Pancreas (tissue), 10 donors: ENCODE measurements at regions not wholly inside any gene's neighbourhood (a gene's known extent, or its start where the extent isn't known, plus 50 kb on each side); places are given as distances from the start of the nearest gene placed in this dataset.

Source experiments
- ATAC-seq, 4 donors: fragments of 200-7000 bp; cut with Tn5 transposase; one replicate each; pipeline versions ENCODE4 v1.8.0 to v1.9.1; 2020; ENCODE audit warnings: mild to moderate bottlenecking in 4 of 4, moderate library complexity in 4 of 4
- DNase-seq, 6 donors: peaks; one replicate each; pipeline ENCODE4 v3.0.0-alpha.2; 2020
- FAIRE-seq: peaks from 2 replicates; lab custom pipeline; 2012; peaks lifted over from hg19 to GRCh38; lab: Jason Lieb, UNC
- H3K27ac ChIP-seq, 4 donors: fragments of 200-600 bp; sonication (generic); 1 replicate in 3 of 4; 2 replicates in 1 of 4; pipeline versions ENCODE4 v1.5.0 to v1.8.0; 2020
- H3K27me3 ChIP-seq, 4 donors: fragments of 200-600 bp; one replicate each; pipeline ENCODE4 v1.8.0; 2021
- H3K36me3 ChIP-seq, 3 donors: fragments of 200-600 bp; sonication (generic) in 1 of 3; one replicate each; pipeline versions ENCODE4 v1.5.0 to v1.8.0; 2020 to 2021
- H3K4me1 ChIP-seq, 3 donors: fragments of 200-600 bp; one replicate each; pipeline ENCODE4 v1.8.0; 2021
- H3K4me3 ChIP-seq, 4 donors: fragments of 200-600 bp; sonication (generic) in 2 of 4; one replicate each; pipeline versions ENCODE4 v1.5.0 to v1.8.0; 2020 to 2021
- H3K9me3 ChIP-seq, 4 donors: fragments of 200-600 bp; one replicate each; pipeline ENCODE4 v1.8.0; 2021
- WGBS, 2 donors: extraction: QIAGEN DNeasy Blood & Tissue Kit; methylation state at CpG; one replicate each; pipeline ENCODE4 v1.1.7; 2013; 5-methylcytosine and 5-hydroxymethylcytosine counted together
- intact Hi-C, 3 donors: fragments of 100-400 bp; cut with DNase I; formaldehyde crosslinking; loops; one replicate each; pipeline versions ENCODE4 v1.11.1 to v1.14.2; 2022
- TF ChIP-seq, protein P1 (sequence below), 4 donors: fragments of 200-600 bp; sonication (generic) in 3 of 4; IDR thresholded peaks; one replicate each; pipeline versions ENCODE4 v1.5.0 to v1.8.0; 2021; ENCODE audit warnings: antibody characterized with exemption in 4 of 4
- donor health status: healthy with polysubstance abuse.
- donor health status: DM: no; HTN: no; CAD: no; lungs with moderate emphysema.
- donor health status: DM: no; HTN: no; CAD: no.
- donor health status: control.
- donor health status: control.
- donor health status: Bipolar disorder and iron deficiency.
- donor health status: DM: yes; HTN: yes; CAD: no.
- donor health status: DM: no; HTN: no; CAD: no.
- donor health status: DM: no; HTN: no; CAD: no.
- donor health status: DM: yes; HTN: yes; CAD: no.

DNA sequence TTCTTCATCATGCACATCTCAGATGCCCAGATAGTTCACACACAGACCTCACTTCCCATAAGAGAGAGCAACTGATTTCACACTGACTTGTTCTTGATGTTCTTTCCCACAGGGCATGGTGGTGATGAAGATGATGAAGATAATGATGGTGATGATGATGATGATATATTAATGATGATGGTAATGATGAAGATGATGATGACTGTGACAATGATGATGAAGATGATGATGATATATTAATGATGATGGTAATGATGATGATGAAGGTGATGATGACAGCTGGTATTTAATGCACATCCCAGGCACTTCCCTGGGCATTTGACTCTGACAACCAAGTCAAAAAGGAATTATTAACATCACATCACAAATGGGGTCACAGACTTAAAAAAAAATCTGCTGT, 225.2 kb downstream of the MAF start:
- FAIRE-seq = no peak

DNA sequence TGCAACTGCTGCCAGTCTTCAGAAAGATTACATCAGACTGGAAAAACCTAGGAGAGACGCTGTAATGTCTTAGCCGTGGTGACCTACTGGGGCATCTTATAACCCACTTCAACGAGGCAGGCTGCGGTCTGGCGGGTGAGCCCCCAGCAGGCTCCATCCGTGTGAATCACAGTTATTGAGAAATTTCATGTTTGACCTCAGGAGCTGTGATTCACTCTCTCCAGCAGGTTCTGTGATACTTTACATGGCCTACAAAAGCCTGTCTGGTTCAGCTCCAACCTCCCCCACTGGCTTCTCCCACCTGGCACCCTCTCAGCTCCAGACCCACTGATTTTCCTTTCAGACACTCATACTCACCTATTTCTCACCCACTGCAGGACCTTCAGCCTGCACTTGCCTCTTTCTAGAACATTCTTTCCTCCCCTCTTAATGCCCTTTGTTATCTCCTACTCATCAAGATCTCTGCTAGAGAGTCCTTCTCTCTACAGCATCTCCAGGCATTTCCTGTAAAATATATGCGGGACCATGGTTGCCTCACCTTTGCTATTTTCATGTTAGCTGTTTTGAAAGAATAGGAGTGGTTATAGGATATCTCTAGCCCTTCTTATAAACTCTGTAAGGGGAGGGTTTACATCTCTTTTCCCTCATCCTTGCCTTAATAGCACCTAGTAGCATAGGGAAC, 227.9 kb downstream of the MAF start:
- 83 to 84% methylated on average over 7 of the region's 7 CpGs for WGBS, 2 donors
- Histone ChIP-seq H3K36me3 (no peaks in the 10 kb centered on the region), H3K27me3 (no peaks in the 10 kb centered on the region), H3K9me3 (no peaks in the 10 kb centered on the region), H3K27ac (no peak overlapping the region), H3K4me3 (no peak overlapping the region), H3K4me1 (no peaks in the 10 kb centered on the region)
- intact Hi-C loops = no loop called here
- FAIRE-seq (no peak), DNase-seq (no peak), ATAC-seq (peak in 2 of 4 donors; percentile 46 to 55)
- TF ChIP-seq, protein P1, sequence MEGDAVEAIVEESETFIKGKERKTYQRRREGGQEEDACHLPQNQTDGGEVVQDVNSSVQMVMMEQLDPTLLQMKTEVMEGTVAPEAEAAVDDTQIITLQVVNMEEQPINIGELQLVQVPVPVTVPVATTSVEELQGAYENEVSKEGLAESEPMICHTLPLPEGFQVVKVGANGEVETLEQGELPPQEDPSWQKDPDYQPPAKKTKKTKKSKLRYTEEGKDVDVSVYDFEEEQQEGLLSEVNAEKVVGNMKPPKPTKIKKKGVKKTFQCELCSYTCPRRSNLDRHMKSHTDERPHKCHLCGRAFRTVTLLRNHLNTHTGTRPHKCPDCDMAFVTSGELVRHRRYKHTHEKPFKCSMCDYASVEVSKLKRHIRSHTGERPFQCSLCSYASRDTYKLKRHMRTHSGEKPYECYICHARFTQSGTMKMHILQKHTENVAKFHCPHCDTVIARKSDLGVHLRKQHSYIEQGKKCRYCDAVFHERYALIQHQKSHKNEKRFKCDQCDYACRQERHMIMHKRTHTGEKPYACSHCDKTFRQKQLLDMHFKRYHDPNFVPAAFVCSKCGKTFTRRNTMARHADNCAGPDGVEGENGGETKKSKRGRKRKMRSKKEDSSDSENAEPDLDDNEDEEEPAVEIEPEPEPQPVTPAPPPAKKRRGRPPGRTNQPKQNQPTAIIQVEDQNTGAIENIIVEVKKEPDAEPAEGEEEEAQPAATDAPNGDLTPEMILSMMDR (IDR thresholded peaks at IDR 0.05) = no peak

More for the DNA sequence above, 225.2 kb downstream of the MAF start:
- Histone ChIP-seq H3K4me1 (no peaks in the 10 kb centered on the region), H3K9me3 (no peaks in the 10 kb centered on the region), H3K36me3 (no peaks in the 10 kb centered on the region), H3K4me3 (no peak overlapping the region), H3K27ac (no peak overlapping the region), H3K27me3 (no peaks in the 10 kb centered on the region)
- ATAC-seq (no peak), DNase-seq (no peak)
- intact Hi-C loops = no loop called here
- TF ChIP-seq, protein P1 (IDR thresholded peaks at IDR 0.05) = no peak

DNA sequence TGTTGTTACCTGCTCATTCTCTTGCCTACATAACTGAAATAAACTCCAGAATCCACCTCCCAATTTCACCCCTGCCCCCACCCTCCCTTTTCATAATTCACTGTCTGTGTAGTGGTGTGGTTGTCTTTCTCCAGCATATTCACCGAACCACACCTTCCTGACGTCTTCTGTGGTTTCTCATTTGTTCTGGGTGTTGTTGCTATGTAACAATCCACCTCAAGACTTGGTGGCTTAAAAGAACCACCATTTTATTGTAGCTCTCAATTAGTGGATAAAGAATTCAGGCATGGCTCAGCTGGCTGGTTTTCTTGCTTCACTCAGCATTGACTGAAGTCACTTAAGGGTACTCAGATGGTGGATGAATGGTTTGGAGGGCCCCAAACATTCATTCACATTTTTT, 229.8 kb downstream of the MAF start:
- Histone ChIP-seq H3K36me3 (no peaks in the 10 kb centered on the region), H3K4me1 (no peaks in the 10 kb centered on the region), H3K27me3 (no peaks in the 10 kb centered on the region), H3K27ac (no peak overlapping the region), H3K4me3 (no peak overlapping the region), H3K9me3 (no peaks in the 10 kb centered on the region)
- DNase-seq (no peak), FAIRE-seq (no peak), ATAC-seq (no peak)
- 80% methylated on average over 2 of the region's 2 CpGs for WGBS, 2 donors
- TF ChIP-seq, protein P1 (IDR thresholded peaks at IDR 0.05) = no peak
- intact Hi-C loops = no loop called here

DNA sequence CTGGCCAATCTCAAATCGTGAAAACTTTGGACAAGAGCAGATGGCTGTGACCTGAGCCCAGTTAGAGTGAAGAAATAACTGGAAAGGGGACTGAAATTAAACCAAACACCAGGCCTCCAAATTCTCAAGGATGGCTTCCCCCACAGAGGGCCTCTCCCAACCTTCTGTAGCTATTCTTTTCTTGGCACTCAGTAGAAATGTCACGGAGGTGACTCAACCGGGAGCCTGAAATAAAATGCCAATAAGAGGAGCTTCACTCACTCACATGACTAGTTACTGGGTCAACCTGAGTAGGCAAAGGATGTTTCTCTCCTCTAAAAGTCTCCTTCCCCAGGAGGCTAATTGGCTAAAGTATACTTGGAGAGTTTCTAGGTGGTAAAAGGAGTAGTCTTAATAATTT, 230.7 kb downstream of the MAF start:
- WGBS, 2 donors = 58 to 60% methylated on average over 3 of the region's 3 CpGs
- no peaks in the 10 kb centered on the region for H3K4me1 ChIP-seq
- no peaks in the 10 kb centered on the region for H3K27me3 ChIP-seq
- no peak overlapping the region for H3K4me3 ChIP-seq
- no peaks in the 10 kb centered on the region for H3K36me3 ChIP-seq
- FAIRE-seq (no peak), ATAC-seq (no peak), DNase-seq (no peak)
- TF ChIP-seq, protein P1 (IDR thresholded peaks at IDR 0.05) = no peak
- H3K9me3 ChIP-seq = no peaks in the 10 kb centered on the region
- intact Hi-C loops = no loop called here
- H3K27ac ChIP-seq = no peak overlapping the region

DNA sequence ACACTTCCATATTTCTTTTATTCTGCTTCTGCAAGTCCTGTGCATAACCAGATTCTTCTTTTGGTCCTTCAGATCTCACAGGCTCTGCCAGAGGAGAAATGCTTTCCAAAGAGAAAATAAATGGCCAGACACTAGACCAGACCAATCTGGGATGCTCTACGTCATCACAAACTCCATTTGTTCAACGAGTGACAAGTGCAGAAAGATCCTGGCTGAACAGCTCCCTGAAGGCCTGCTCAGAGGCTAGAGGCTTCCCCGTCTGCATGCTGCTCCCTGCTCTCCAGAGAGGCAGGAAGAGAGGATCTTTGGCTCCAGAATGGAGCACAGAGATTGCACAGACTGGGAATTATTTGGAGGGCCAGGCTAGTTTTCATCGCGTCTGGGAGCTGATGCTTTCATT, 232.7 kb downstream of the MAF start:
- H3K36me3 ChIP-seq = no peaks in the 10 kb centered on the region
- no peak overlapping the region for H3K4me3 ChIP-seq
- DNase-seq (no peak), ATAC-seq (no peak), FAIRE-seq (no peak)
- no peak overlapping the region for H3K27ac ChIP-seq
- H3K9me3 ChIP-seq = no peaks in the 10 kb centered on the region
- TF ChIP-seq, protein P1 (IDR thresholded peaks at IDR 0.05) = no peak
- no peaks in the 10 kb centered on the region for H3K4me1 ChIP-seq
- no peaks in the 10 kb centered on the region for H3K27me3 ChIP-seq
- intact Hi-C loops = no loop called here
- WGBS, 2 donors = 65 to 66% methylated on average over 5 of the region's 5 CpGs
